H1 (cell line): ENCODE measurements at regions not wholly inside any gene's neighbourhood (a gene's known extent, or its start where the extent isn't known, plus 50 kb on each side); places are given as distances from the start of the nearest gene placed in this dataset.

ENCODE experiments used
- ASH2L ChIP-seq: fragments of 200-600, 300-600 bp; sonication (generic); IDR thresholded peaks from one replicate; pipeline ENCODE4 v1.7.1; 2017; ENCODE audit warnings: low read length
- CTBP2 ChIP-seq: IDR thresholded peaks from 2 replicates; pipeline ENCODE4 v1.7.0; 2011; ENCODE audit warnings: borderline replicate concordance, mild to moderate bottlenecking, moderate library complexity, mixed read lengths, low read length; ENCODE audit not compliant: insufficient read depth, insufficient read length
- GABPA ChIP-seq: IDR thresholded peaks from 2 replicates; pipeline ENCODE4 v1.6.1; 2011; ENCODE audit warnings: mild to moderate bottlenecking, low read length, moderate library complexity, borderline replicate concordance; ENCODE audit not compliant: insufficient read depth
- YY1 ChIP-seq: IDR thresholded peaks from 2 replicates; pipeline ENCODE4 v1.6.1; 2011; ENCODE audit warnings: low read depth, mild to moderate bottlenecking, low read length
- ZNF274 ChIP-seq: IDR thresholded peaks from 2 replicates; pipeline ENCODE4 v1.7.0; 2012; ENCODE audit warnings: low read length, borderline replicate concordance; ENCODE audit errors: extremely low read depth
- TF ChIP-seq, protein P1 (sequence below): IDR thresholded peaks from 2 replicates; pipeline ENCODE4 v1.6.1; 2011; ENCODE audit warnings: low read depth, mild to moderate bottlenecking, low read length; ENCODE audit not compliant: insufficient read depth

DNA sequence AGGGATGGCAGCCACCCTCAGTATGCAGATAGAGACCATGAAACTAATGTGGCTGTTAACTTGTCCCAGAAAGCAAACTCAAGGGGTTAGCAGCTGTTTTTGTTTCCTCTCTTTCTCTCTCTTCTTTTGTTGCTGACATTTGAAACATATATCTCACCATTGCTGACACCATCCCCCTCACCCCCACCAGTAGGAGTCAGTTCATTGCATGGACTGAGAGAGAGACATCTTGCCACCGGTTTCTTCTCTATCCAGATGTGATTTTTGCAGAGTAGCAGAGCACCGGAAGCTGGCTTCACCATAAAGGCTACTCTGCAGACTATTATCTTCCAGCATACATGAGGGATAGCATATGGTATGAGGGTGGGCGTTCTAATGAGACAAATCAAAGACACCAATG, 177.1 kb upstream of the FRG1 start (continued):
- TF ChIP-seq, protein P1, sequence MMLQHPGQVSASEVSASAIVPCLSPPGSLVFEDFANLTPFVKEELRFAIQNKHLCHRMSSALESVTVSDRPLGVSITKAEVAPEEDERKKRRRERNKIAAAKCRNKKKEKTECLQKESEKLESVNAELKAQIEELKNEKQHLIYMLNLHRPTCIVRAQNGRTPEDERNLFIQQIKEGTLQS = no peak
- TF ChIP-seq ASH2L (no peak), GABPA (no peak), CTBP2 (no peak), YY1 (no peak), ZNF274 (no peak)
- TF ChIP-seq, all 59 proteins: peak for 0
